AG09309 (cell line): ENCODE measurements at regions not wholly inside any gene's neighbourhood (a gene's known extent, or its start where the extent isn't known, plus 50 kb on each side); places are given as distances from the start of the nearest gene placed in this dataset.

Experiments used
- DNase-seq: peaks from one replicate; pipeline ENCODE4 v3.0.0-alpha.2; 2010; ENCODE audit warnings: low read depth
- H3K4me3 ChIP-seq: 2 replicates; pipeline ENCODE4 v1.5.1; 2011; ENCODE audit warnings: mild to moderate bottlenecking, low read depth, low read length, moderate library complexity; ENCODE audit not compliant: control insufficient read depth
- CTCF ChIP-seq: IDR thresholded peaks from 2 replicates; pipeline ENCODE4 v1.5.1; 2011; ENCODE audit warnings: mild to moderate bottlenecking, low read depth, low read length, inconsistent platforms; ENCODE audit not compliant: insufficient read depth, control insufficient read depth; ENCODE audit errors: missing control alignments

GRCh38 chr10:69732826-69733150 lies 68.9 kb upstream of the COL13A1 start:
- no peak for TF ChIP-seq CTCF
- DNase-seq, result no peak
- H3K4me3 ChIP-seq, result no peak overlapping the region

- no peak overlapping the region for H3K4me3 ChIP-seq
Observed at GRCh38 chr10:69733791-69734261, 67.9 kb upstream of the COL13A1 start.

GRCh38 chr10:69734416-69734796 lies 67.3 kb upstream of the COL13A1 start:
- no peak overlapping the region for H3K4me3 ChIP-seq
- TF ChIP-seq CTCF, result no peak
- DNase-seq, result no peak

More at GRCh38 chr10:69733791-69734261, 67.9 kb upstream of the COL13A1 start:
- DNase-seq, result peak; percentile 34
- TF ChIP-seq CTCF, result no peak

GRCh38 chr10:69734797-69735468 lies 66.8 kb upstream of the COL13A1 start:
- DNase-seq, result no peak
- no peak overlapping the region for H3K4me3 ChIP-seq
- no peak for TF ChIP-seq CTCF

GRCh38 chr10:69736886-69737641 lies 64.6 kb upstream of the COL13A1 start:
- no peak for TF ChIP-seq CTCF
- no peak for DNase-seq
- H3K4me3 ChIP-seq, result no peak overlapping the region

- no peak for TF ChIP-seq CTCF
- no peak overlapping the region for H3K4me3 ChIP-seq
Observed at GRCh38 chr10:69738071-69738470, 63.6 kb upstream of the COL13A1 start.

More at GRCh38 chr10:69738071-69738470, 63.6 kb upstream of the COL13A1 start:
- DNase-seq, result no peak
